Loucy (cell line): ENCODE measurements at regions not wholly inside any gene's neighbourhood (a gene's known extent, or its start where the extent isn't known, plus 50 kb on each side); places are given as distances from the start of the nearest gene placed in this dataset.

ENCODE experiments used
- H2AFZ ChIP-seq: fragments of 200-600 bp; sonication (generic); 2 replicates; pipeline ENCODE4 v1.6.0; 2016; ENCODE audit warnings: antibody characterized with exemption, mild to moderate bottlenecking, low read length, moderate library complexity
- H3F3A ChIP-seq: fragments of 200-600 bp; 2 replicates; pipeline ENCODE4 v1.6.0; 2016; ENCODE audit warnings: antibody characterized with exemption, low read depth, mild to moderate bottlenecking
- H3K27me3 ChIP-seq: fragments of 200-600 bp; sonication (generic); 2 replicates; pipeline ENCODE4 v1.6.1; 2014; ENCODE audit warnings: low read length, mild to moderate bottlenecking; ENCODE audit not compliant: insufficient read depth, poor library complexity, severe bottlenecking
- H3K36me3 ChIP-seq: fragments of 200-600 bp; sonication (generic); 2 replicates; pipeline ENCODE4 v1.6.1; 2016; ENCODE audit warnings: low read length; ENCODE audit not compliant: insufficient read depth
- H3K4me1 ChIP-seq: fragments of 200-600 bp; sonication (generic); 2 replicates; pipeline ENCODE4 v1.5.1; 2014; ENCODE audit warnings: low read length, mild to moderate bottlenecking; ENCODE audit not compliant: insufficient read depth, poor library complexity, severe bottlenecking
- H3K4me2 ChIP-seq: fragments of 200-600 bp; sonication (generic); 2 replicates; pipeline ENCODE4 v1.6.0; 2014; ENCODE audit warnings: antibody characterized with exemption, low read length, low read depth, mild to moderate bottlenecking; ENCODE audit not compliant: poor library complexity, severe bottlenecking
- H3K4me3 ChIP-seq: fragments of 200-600 bp; sonication (generic); 2 replicates; pipeline ENCODE4 v1.5.1; 2014; ENCODE audit warnings: low read length, mild to moderate bottlenecking, mixed read lengths; ENCODE audit not compliant: poor library complexity, severe bottlenecking
- H3K79me2 ChIP-seq: fragments of 200-600 bp; sonication (generic); 2 replicates; pipeline ENCODE4 v1.6.1; 2014; ENCODE audit warnings: low read length; ENCODE audit not compliant: insufficient read depth
- H3K9ac ChIP-seq: fragments of 200-600 bp; sonication (generic); 2 replicates; pipeline ENCODE4 v1.6.0; 2014; ENCODE audit warnings: mild to moderate bottlenecking, low read depth, low read length, moderate library complexity; ENCODE audit not compliant: poor library complexity, severe bottlenecking
- H3K9me2 ChIP-seq: fragments of 200-600 bp; sonication (generic); replicated peaks from 2 replicates; pipeline ENCODE4 v1.6.1; 2016; ENCODE audit warnings: low read depth, low read length, mixed read lengths
- H3K9me3 ChIP-seq: fragments of 200-600 bp; sonication (generic); 2 replicates; pipeline ENCODE4 v1.6.1; 2014; ENCODE audit warnings: mild to moderate bottlenecking, antibody characterized with exemption, low read length, low read depth; ENCODE audit not compliant: insufficient read depth
- H4K20me1 ChIP-seq: fragments of 200-600 bp; sonication (generic); 2 replicates; pipeline ENCODE4 v1.6.0; 2014; ENCODE audit warnings: antibody characterized with exemption, low read length, mild to moderate bottlenecking; ENCODE audit not compliant: insufficient read depth, poor library complexity, severe bottlenecking
- CTCF ChIP-seq: fragments of 200-600 bp; sonication (generic); conservative IDR thresholded peaks from 2 replicates; pipeline ENCODE4 v1.5.1; 2014; ENCODE audit warnings: mild to moderate bottlenecking, antibody characterized with exemption, low read length
- EZH2phosphoT487 ChIP-seq: fragments of 200-600 bp; IDR thresholded peaks from 2 replicates; pipeline ENCODE4 v1.6.1; 2018; ENCODE audit warnings: antibody characterized with exemption, mild to moderate bottlenecking, moderate library complexity, borderline replicate concordance

GRCh38 chr4:110852793-110853192 lies 229.9 kb upstream of the PITX2 start:
- no peaks in the 10 kb centered on the region for H3K36me3 ChIP-seq
- no peaks in the 10 kb centered on the region for H3K79me2 ChIP-seq
- no peak overlapping the region for H3K9ac ChIP-seq
- no peak overlapping the region for H2AFZ ChIP-seq
- no peaks in the 10 kb centered on the region for H3F3A ChIP-seq
- H3K4me3 ChIP-seq: no peak overlapping the region
- H3K27me3 ChIP-seq: no peaks in the 10 kb centered on the region
- TF ChIP-seq CTCF (no peak), EZH2phosphoT487 (no peak)
- H3K4me2 ChIP-seq: no peak overlapping the region
- no peaks in the 10 kb centered on the region for H3K9me3 ChIP-seq
- no peaks in the 10 kb centered on the region for H3K9me2 ChIP-seq
- H3K4me1 ChIP-seq: no peaks in the 10 kb centered on the region
- H4K20me1 ChIP-seq: no peaks in the 10 kb centered on the region

- H3F3A ChIP-seq: no peaks in the 10 kb centered on the region
- no peak for TF ChIP-seq CTCF
- no peaks in the 10 kb centered on the region for H3K27me3 ChIP-seq
- no peaks in the 10 kb centered on the region for H3K36me3 ChIP-seq
- no peak overlapping the region for H3K4me2 ChIP-seq
- no peak overlapping the region for H3K9ac ChIP-seq
- H3K4me3 ChIP-seq: no peak overlapping the region
- no peaks in the 10 kb centered on the region for H3K79me2 ChIP-seq
- no peaks in the 10 kb centered on the region for H3K9me2 ChIP-seq
- H3K9me3 ChIP-seq: no peaks in the 10 kb centered on the region
- H4K20me1 ChIP-seq: no peaks in the 10 kb centered on the region
- H3K4me1 ChIP-seq: no peaks in the 10 kb centered on the region
- H2AFZ ChIP-seq: no peak overlapping the region
These were observed 230.4 kb upstream of the PITX2 start for GRCh38 chr4:110853242-110853641.

- no peaks in the 10 kb centered on the region for H3K9me3 ChIP-seq
- TF ChIP-seq CTCF (no peak), EZH2phosphoT487 (no peak)
- no peaks in the 10 kb centered on the region for H3K27me3 ChIP-seq
- H3K4me1 ChIP-seq: no peaks in the 10 kb centered on the region
- H3K4me2 ChIP-seq: no peak overlapping the region
- H3K79me2 ChIP-seq: no peaks in the 10 kb centered on the region
- H3K4me3 ChIP-seq: no peak overlapping the region
- no peaks in the 10 kb centered on the region for H3K9me2 ChIP-seq
- H2AFZ ChIP-seq: no peak overlapping the region
- no peaks in the 10 kb centered on the region for H4K20me1 ChIP-seq
- H3F3A ChIP-seq: no peaks in the 10 kb centered on the region
- no peaks in the 10 kb centered on the region for H3K36me3 ChIP-seq
- no peak overlapping the region for H3K9ac ChIP-seq
These were observed 231.3 kb upstream of the PITX2 start for GRCh38 chr4:110854021-110854678.
